ENCODE measurements at regions not wholly inside any gene's neighbourhood (a gene's known extent, or its start where the extent isn't known, plus 50 kb on each side); places are given as distances from the start of the nearest gene placed in this dataset.

DNA sequence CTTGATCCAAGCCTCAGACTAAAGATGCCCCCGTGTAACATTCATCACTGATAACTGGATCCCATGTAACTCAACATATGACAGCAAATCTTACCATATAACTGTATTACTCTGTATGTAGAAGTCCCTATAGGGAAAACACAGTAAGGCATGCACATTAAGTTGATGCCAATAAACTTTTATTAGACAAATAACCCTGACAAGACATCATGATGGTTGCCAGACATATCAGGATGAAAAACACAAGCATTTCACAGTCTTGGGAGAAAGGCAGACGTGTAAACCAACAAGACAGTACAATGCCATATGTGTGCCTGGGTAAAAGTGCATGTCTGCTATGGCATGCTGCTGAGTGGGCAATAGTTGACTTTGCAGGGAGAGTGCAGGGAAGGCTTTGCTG is 142.2 kb downstream of the HERPUD2 start:
- Histone ChIP-seq H3K27me3 (replicated peaks; ENCODE audit: control insufficient read depth, insufficient read depth, low read length) (no peaks in the 10 kb centered on the region), H3K36me3 (ENCODE audit: control insufficient read depth, insufficient read depth, low read length) (no peaks in the 10 kb centered on the region), H3K4me3 (replicated peaks; ENCODE audit: low read depth, low read length) (no peak overlapping the region)
- TF ChIP-seq, protein P1, sequence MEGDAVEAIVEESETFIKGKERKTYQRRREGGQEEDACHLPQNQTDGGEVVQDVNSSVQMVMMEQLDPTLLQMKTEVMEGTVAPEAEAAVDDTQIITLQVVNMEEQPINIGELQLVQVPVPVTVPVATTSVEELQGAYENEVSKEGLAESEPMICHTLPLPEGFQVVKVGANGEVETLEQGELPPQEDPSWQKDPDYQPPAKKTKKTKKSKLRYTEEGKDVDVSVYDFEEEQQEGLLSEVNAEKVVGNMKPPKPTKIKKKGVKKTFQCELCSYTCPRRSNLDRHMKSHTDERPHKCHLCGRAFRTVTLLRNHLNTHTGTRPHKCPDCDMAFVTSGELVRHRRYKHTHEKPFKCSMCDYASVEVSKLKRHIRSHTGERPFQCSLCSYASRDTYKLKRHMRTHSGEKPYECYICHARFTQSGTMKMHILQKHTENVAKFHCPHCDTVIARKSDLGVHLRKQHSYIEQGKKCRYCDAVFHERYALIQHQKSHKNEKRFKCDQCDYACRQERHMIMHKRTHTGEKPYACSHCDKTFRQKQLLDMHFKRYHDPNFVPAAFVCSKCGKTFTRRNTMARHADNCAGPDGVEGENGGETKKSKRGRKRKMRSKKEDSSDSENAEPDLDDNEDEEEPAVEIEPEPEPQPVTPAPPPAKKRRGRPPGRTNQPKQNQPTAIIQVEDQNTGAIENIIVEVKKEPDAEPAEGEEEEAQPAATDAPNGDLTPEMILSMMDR (IDR thresholded peaks at IDR 0.05; ENCODE audit: insufficient read depth, low read length, poor library complexity, severe bottlenecking): no peak
- no peak for DNase-seq (ENCODE audit: extremely low read depth, insufficient read length)

DNA sequence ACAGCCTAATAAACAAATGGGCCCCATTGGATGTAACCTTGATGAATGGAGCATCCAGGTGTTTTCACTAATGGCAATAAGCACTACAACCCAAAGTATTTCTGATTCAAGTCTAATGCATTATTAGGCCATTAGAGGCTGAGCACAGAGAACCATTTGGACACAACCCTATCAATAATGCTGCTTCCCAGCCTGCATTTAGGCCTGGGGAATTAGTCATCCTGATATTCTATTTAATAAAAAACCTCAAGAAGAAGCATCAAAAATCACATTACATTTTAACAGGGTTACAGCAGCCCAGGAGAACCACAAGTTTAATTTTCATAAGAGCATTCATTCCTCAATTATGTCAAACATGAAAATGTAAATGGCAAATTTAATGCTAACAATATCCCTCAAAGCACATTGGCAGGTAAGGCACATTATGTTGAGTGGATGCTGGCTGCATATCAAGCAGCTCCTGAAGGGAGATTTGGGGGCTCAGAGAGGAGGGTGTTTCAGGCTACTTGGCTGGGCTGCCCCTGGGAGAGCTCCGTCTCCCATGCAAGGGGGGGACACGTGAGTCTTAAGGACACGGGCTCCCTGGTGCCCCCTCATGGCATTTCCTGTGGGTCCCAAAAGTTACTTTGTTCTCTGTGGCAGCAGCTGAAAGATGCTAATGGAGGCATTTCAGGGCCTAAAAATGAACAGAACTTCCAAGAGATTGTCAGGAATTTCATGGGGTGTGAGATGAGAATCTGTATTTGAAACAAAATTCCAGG is 143.4 kb downstream of the HERPUD2 start:
- Histone ChIP-seq H3K27me3 (replicated peaks; ENCODE audit: control insufficient read depth, insufficient read depth, low read length) (no peaks in the 10 kb centered on the region), H3K4me3 (replicated peaks; ENCODE audit: low read depth, low read length) (no peak overlapping the region), H3K36me3 (ENCODE audit: control insufficient read depth, insufficient read depth, low read length) (no peaks in the 10 kb centered on the region)
- DNase-seq (ENCODE audit: extremely low read depth, insufficient read length): no peak
- TF ChIP-seq, protein P1 (IDR thresholded peaks at IDR 0.05; ENCODE audit: insufficient read depth, low read length, poor library complexity, severe bottlenecking): no peak

DNA sequence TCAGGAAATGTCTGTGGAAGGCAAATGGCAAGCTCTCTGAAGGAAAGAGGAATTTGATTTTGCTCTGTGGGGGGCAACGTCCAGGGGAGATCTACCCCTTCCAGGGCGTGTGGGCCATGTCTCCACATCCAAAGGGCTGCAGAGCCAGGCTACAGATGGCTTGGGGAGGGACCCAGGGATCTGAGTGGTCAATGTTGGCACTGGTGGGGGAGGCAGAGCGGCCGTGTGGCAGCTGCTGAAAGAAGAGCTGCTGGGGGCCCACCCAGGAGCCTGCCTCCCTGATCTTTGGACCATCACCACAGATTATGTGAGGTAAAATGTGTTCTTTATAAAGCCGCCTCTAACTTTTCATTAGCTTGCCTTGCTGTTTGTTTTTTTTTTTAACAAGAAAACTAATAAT is 144.1 kb downstream of the HERPUD2 start:
- TF ChIP-seq, protein P1 (IDR thresholded peaks at IDR 0.05; ENCODE audit: insufficient read depth, low read length, poor library complexity, severe bottlenecking): no peak
- Histone ChIP-seq H3K36me3 (ENCODE audit: control insufficient read depth, insufficient read depth, low read length) (no peaks in the 10 kb centered on the region), H3K27me3 (replicated peaks; ENCODE audit: control insufficient read depth, insufficient read depth, low read length) (no peaks in the 10 kb centered on the region; the same call in 1 of the 2 replicates), H3K4me3 (replicated peaks; ENCODE audit: low read depth, low read length) (no peak overlapping the region)
- DNase-seq (ENCODE audit: extremely low read depth, insufficient read length): no peak

DNA sequence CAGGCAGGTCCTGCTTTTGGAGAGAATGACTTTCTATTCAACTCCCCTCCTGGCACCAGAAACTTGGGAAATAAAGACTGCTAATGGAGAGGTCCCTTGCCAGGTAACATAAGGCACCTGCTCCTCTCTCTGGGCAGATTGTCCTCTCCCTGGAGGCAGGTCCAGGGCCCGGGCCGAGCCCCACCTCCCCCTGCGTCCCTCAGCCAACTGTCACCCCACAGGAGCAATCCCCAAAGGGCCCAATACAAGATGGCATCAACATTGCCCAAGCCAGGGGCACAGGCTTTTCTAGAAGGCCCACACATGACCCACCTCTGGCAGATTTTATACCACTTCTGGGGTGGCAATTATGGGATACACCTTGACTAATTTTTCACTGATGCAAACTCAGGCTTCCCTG is 145.2 kb downstream of the HERPUD2 start:
- H3K36me3 ChIP-seq (ENCODE audit: control insufficient read depth, insufficient read depth, low read length): no peaks in the 10 kb centered on the region
- no peaks in the 10 kb centered on the region; the same call in 1 of the 2 replicates for H3K27me3 ChIP-seq (replicated peaks; ENCODE audit: control insufficient read depth, insufficient read depth, low read length)
- TF ChIP-seq, protein P1 (IDR thresholded peaks at IDR 0.05; ENCODE audit: insufficient read depth, low read length, poor library complexity, severe bottlenecking): no peak
- H3K4me3 ChIP-seq (replicated peaks; ENCODE audit: low read depth, low read length): no peak overlapping the region
- no peak for DNase-seq (ENCODE audit: extremely low read depth, insufficient read length)

DNA sequence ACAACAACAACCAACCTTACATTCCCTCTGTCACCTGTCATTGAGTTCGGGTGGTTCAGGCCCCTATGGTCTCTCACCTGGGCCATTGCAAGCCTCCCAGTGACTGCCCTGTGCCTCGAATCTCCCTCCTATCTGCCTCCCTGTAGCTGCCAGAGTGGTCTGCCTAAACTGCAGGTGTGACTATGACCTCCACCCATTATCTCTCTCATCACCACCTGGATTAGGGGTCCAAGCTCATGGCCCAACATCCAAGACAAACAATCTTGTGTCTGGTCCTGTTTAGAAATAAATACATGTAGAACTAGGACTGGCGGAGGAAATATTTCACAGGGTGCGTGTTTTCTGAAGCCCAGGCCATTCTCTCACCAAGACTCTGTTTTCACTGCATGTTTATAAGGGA is 146.6 kb downstream of the HERPUD2 start:
- H3K36me3 ChIP-seq (ENCODE audit: control insufficient read depth, insufficient read depth, low read length): no peaks in the 10 kb centered on the region
- TF ChIP-seq, protein P1 (IDR thresholded peaks at IDR 0.05; ENCODE audit: insufficient read depth, low read length, poor library complexity, severe bottlenecking): no peak
- H3K27me3 ChIP-seq (replicated peaks; ENCODE audit: control insufficient read depth, insufficient read depth, low read length): no peaks in the 10 kb centered on the region; the same call in 1 of the 2 replicates
- H3K4me3 ChIP-seq (replicated peaks; ENCODE audit: low read depth, low read length): no peak overlapping the region
- no peak for DNase-seq (ENCODE audit: extremely low read depth, insufficient read length)

Data from GM06990 (cell line).